ENCODE measurements at regions not wholly inside any gene's neighbourhood (a gene's known extent, or its start where the extent isn't known, plus 50 kb on each side); places are given as distances from the start of the nearest gene placed in this dataset.

- TF ChIP-seq CTCF (optimal IDR thresholded peaks at IDR 0.05 in 1 of 3, IDR thresholded peaks at IDR 0.05 in 1 of 3, conservative IDR thresholded peaks at IDR 0.05 in 1 of 3; ENCODE audit: extremely low read depth in 1 of 3, insufficient read depth in 2 of 3, low read length in 3 of 3) = no peak
- TF ChIP-seq EZH2 (IDR thresholded peaks at IDR 0.05; ENCODE audit: low read length) = no peak
Measured at GRCh38 chr2:81247648-81248047, 943.1 kb upstream of the LRRTM1 start.
